NCI-H526 treated with DMSO at 0.1 percent for 48 hours (cell line): ENCODE measurements at regions not wholly inside any gene's neighbourhood (a gene's known extent, or its start where the extent isn't known, plus 50 kb on each side); places are given as distances from the start of the nearest gene placed in this dataset.
"Not testable (repeated sequence)": the region's sequence is repeated elsewhere in the genome, so short reads cannot be mapped to it uniquely, and the experiment has no call there.

ENCODE experiments used
- DNase-seq: peaks from one replicate; lab custom pipeline; 2025; lab: John Stamatoyannopoulos, UW

DNA sequence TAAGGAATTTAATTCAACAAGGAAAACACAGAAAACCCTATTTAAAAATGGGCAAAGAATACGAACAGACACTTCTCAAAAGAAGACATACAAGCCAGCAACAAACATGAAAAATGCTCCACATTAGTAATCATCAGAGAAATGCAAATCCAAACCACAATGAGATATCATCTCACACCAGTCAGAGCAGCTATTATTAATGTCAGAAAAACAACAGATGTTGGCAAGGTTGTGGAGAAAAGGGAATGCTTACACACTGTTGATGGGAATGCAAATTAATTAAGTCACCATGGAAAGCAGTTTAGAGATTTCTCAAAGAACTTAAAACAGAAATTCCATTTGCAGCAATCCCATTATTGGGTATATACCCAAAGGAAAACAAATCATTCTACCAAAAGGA is 55.2 kb downstream of the GCC1 start:
- peak; percentile 9 for DNase-seq

DNA sequence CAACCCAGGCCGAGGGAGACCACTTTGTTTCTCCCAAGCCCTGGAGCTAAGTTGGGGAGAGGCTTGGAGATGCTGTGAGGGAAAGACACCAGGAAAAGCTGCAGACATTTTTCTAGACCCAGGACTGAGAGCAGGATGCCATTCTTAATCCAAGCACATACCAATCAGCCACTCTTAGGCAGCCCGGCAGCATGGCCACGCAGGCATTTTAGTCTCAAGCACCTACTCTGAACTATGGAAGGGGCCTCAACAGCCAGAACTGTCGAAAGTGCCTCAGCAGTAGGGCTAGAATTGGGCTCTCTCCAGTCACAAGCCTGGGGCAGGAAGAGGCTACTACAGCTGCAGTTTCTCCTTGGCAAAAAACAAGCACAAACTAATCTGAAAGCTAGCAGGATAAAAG is 57.8 kb downstream of the GCC1 start:
- no peak for DNase-seq

DNA sequence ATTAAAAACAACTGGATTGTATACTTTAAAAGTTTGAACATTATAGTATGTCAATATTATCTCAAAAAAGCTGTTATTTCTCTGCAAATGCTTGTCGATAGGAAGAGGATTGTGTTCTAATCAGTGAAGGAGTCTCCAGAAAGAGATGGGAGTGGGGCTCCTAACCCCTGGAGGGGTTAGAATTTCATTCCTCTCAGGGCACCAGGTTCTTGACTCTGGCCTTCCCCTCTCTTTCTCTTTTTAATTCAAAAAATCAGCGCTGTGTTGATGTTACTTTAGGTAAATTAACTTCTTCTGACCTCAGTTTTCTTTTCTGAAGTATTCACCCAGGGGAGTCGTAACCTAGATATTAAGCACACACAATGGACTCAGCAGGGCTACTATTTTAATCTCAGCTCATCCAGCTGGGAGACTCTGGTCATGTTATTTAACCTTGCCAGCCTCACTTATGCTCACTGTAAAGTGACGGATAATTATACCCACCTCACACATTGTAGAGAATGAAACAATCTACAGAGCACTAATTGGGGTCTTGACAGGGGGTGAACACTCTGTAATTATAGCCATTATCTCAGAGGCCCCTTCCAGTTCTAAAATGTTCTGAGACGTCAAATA is 59.4 kb downstream of the GCC1 start:
- DNase-seq: no peak

DNA sequence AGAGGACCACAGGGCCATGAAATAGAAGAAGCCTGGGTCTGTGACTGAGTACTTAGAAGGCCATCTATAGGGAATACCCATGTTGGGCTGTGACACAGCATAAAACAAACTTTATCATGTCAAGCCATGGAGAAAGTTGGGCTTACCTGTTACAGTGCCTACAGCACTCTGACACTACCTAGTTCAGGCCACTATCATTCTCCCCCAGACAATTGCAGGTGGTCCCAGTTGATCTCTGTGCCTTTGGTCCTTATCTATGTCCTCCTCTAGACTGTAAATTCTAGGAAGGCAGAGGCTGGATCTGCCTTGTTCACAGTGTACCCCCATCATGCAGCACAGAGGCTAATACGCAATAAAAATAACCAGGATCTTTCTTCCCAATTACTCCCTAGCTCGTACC is 69.1 kb downstream of the GCC1 start:
- DNase-seq: no peak

DNA sequence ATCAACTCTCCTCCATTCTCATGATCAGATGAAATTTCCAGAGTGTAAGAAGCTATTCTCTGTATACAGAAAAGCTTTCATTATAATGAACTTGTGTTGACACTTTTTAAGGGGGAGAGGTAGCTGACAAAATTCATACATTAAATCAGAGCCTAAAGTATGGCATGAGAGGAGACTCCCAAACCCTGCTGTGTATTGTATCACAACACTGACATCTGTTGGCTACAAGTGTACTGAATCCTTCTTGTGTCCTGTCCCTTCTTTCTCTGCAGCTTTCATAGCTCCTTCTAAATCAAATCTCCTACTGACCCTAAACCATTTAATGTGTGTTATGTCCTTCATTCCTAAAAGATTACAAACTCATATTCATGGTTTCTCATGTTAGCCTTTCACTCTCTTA is 70.9 kb downstream of the GCC1 start:
- peak; percentile 43 for DNase-seq

DNA sequence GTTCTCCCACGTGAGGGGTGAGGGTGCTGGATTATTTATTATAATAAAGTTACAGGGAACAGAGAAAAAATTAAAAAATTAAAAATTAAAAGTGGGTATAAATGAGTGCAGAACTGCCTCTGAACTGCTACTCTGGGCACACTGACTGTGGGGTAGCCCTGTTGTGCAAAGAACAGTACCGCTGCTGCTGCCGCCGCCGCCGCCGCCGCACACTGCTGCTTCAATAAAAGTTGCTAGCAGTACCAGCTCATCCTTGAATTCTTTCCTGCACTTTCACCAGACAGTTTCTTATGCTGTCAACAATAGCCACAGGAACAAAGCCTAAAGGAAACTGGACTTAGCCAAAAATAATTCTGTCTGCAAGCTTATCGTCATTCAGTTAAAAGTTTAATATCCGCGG is 72.1 kb downstream of the GCC1 start:
- no peak for DNase-seq

DNA sequence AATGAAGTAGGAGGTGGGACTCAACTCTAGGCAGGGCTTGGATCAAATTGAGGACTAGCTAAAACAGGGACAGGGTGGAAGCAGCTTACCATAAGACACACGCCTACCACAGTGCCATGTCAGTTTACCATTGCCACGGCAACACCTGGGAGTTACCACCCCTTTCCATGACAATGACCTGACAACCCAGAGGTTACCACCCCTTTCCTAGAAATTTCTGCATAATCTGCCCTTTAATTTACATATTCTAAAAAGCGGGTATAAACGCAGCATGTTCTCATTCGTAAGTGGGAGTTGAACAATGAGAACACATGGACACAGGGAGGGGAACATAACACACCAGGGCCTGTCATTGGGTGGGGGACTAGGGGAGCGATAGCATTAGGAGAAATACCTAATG is 72.7 kb downstream of the GCC1 start:
- DNase-seq: no peak

DNA sequence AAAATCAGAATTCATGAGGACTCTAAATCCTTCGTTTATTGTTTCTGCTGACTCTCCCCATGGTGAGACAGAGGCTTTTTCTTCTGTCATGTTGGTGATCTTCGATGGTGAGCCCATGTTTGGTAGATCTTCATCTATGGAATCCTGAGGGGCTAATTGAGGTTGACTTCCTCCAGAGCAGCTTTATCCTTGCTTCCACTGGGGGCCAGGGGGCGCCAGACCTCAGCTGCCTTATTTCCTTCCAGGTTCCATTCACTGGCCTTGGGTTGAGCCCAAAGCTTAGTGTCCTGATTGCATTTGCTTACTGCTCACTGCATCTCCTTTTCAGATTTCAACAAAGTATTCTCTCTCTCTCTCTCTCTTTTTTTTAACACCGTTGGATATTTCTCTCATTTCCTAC is 80.7 kb downstream of the GCC1 start:
- DNase-seq: no peak

DNA sequence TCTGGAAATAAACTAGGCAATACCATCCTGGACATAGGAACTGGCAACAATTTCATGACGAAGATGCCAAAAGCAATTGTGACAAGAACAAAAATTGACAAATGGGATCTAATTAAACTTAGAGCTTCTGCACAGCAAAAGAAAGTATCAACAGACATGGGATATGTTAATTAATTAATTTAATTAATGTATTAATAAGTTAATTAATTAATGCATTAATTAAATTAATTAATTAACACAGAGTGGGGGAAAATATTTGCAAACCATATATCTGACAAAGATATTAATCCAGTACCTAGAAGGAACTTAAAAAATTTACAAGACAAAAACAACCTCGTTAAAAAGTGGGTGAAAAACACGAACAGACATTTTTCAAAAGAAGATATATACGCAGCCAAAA is 83.6 kb downstream of the GCC1 start:
- no peak for DNase-seq

DNA sequence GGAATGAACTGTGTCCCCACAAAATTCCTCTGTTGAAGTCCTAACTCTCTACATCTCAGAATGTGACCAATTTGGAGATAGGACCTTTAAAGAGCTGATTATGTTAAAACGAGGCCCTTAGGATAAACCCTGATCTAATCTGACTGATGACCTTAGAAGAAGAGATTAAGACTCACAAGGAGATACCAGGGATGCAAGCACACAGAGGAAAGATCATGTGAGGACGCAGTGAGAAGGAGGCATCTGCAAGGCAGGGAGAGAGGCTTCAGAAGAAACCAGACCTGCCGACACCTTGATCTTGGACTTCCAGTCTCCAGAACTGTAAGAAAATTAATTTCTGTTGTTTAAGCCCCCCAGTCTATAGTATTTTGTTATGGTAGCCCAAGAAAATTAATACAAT is 94.9 kb upstream of the ZNF800 start:
- no peak for DNase-seq

DNA sequence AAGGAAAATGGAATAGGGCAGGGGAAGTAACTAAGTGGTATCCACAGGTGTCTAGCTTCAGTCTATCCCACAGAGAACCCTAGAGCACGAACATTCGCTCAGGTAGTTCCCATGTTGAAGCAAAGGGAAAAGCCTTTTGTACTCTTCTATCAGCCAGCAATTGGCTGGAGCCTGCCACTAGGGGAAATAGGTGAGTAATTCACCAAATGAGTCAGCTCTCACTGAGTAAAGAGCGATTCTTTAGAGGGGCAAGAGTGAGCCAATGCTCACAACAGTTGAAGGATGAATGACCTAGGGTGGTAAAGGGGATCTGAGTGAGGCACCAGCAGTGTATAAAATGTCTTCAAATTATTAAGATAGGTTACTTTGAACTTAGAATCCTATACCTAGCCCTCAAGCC is 94.1 kb upstream of the ZNF800 start:
- DNase-seq: no peak

DNA sequence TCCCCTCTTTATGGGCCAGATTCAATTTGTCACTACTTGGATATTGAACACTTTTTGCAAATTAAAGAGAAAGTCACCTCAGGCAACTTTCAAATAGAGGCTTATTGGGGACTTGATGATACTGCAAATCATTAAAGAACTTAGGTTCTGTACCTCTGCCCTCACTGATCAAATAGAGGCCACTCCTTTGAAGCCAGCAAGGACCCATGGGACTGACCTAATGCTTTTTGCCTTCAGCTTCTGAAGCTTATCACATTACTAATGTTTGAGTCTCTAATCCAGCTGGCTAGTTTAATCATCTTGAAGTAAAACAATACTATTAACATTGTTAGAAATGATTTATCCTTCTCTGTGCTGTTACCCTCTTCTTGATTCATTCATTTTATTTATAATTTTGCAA is 93.0 kb upstream of the ZNF800 start:
- DNase-seq: no peak

DNA sequence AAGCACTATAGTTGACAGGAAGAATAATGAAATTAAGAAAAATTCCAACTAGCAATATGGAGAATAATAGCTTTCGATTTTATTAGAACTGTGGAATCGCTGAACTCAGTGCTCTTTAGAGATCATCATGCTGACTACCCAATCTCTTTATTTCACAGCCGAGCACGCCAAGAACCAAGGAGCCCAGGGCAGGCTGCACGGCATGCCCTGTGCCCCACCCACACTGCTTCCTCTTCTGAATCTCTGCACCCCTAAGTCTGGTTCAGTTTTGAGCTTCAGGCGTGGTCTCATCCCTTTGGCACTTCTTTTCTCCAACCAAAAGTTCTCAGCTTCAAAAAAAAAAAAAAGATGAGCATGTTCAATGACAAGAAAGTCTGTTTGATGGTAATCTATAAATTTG is 92.4 kb upstream of the ZNF800 start:
- no peak for DNase-seq

DNA sequence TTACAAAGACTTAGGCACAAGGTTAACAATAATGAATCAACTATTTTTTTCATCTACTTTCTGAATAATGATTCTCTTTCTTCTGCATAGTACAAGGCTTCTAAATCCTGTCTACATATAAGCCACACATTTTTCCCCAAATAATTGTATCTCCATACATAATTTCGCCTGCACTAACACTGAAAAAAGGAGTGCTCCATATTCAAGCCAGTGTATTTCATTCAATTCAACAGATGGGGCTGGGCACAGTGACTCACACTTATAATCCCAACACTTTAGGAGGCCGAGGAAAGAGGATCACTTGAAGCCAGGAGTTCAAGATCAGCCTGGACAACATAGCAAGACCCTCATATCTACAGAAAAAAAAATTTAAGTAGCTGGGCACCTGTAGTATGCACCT is 86.0 kb upstream of the ZNF800 start:
- no peak for DNase-seq

DNA sequence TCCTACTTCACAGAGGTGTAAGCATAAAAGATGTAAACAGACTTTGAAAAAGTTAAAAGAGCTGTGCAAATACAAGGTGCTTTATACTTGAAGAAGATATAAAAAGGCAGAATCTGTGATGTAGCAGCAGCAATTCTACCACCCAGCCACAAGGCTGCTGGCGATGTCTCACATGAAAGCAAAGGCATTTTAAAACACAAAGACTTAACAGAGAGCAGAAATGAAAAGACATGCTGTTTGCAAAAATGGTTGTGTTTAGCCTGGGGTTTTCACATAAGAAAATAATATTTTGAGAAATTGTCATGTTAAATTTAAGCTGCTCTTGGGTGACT is 85.5 kb upstream of the ZNF800 start:
- no peak for DNase-seq

DNA sequence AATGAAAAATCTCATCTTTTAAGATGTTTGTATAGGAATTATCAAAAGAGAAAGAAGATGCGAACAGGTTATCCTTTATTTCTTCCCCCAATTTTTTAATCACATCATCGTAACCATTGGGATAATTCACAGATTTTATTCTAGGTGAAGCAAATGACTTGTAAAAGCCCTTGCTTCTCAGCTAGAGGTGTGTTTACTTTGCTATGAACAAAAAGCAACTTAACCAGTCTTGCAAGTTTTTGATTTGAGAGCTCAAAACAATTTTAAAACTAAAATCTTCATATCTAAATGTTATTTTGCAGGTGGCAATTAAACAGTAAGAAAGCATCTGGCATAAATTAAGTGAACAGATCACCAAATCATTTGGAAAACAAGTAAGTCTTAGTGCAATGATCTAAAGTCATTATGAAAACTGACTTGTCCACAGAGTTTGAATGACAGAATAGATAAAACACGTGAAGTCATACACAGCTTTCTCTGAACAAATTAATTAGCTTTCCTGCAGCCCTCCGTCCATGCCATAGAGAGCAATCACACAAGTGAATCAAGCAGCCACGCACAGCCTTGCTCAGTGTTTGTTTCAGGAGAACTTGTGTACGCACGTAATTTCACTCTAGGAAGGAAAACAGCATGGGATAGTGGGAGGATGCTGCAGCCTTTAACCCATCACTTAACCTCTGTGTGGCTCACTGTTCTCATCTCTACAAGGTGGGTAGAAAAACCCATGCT is 85.0 kb upstream of the ZNF800 start:
- no peak for DNase-seq

DNA sequence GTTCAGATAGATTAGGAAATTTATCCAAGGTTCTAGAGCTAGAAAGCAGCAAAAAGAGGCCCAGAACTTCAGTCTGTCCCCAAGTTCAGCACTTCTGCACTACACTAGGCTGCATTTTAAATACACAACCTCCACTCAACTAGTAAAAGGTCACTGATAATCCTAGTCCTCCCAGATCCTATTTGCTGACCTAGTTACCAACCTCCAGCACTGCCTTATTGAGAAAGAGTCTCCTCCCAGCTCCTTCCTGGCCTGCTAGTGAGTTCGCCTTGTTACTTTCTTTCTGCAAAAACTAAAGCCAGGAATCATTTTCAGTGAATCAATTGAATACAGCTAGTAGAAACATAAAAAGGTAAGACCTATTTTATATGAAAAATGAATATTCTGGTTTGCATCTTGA is 84.1 kb upstream of the ZNF800 start:
- DNase-seq: no peak

DNA sequence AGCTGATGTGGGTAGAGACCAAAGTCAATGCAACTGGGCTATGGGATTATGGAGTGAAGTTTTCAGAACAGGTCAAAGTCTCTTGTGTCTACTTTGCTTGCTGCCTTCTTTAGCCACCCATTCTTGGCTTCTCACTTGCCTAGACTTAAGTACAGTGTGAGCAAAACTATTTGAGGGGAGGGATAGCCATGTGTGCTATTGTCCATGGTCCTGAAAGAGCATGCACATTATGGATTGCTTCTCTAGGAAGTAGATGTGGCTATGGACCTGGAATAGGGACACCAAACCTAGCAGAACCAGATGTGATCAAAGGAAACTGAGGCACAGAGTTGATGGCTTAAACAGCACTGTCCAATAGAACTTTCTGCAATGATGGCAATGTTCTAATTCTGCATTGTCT is 81.9 kb upstream of the ZNF800 start:
- no peak for DNase-seq

DNA sequence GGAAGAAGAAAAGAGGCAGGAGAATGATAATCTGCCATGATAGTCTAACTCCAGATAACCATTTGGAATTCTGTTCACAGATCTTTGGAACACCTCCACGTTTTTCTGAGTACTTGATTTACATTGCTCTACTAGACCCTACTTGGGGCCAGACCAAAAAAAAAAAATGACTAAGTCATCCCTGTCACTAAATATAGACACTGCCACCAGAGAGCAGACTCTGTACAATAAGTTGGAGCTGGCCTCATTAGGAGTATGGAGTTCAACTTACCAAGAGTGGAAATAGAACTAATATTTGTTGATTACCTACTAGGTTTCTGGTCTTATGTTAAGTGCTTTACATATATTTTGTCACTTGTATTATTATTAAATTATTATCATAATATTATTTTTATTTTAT is 80.9 kb upstream of the ZNF800 start:
- no peak for DNase-seq

DNA sequence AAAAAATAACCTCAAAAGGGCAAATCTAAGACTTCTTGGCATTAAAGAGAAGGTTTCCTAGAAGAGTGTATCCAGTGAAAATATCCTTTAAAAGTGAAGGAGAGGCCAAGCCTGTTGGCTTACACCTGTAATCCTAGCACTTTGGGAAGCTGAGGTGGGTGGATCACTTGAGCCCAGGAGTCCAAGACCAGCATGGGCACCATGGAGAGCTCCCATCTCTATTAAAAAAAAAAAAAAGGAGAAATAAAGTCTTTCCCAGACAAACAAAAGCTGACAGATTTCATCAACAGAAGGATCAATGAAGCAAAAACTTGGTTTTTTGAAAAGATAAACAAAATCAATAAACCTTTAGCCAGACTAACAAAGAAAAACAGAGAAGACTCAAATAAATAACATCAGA is 67.6 kb upstream of the ZNF800 start:
- DNase-seq: no peak

DNA sequence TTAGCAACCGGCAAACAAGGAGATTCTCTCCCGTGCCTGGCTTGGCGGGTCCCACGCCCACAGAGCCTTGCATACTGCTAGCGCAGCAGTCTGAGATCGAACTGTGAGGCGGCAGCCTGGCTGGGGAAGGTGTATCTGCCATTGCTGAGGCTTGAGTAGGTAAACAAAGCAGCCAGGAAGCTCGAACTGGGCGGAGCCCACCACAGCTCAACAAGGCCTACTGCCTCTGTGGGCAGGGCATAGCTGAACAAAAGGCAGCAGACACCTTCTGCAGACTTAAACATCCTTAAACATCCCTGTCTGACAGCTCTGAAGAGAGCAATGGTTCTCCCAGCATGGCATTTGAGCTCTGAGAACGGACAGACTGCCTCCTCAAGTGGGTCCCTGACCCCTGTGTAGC is 58.8 kb upstream of the ZNF800 start:
- DNase-seq: not testable (repeated sequence)

DNA sequence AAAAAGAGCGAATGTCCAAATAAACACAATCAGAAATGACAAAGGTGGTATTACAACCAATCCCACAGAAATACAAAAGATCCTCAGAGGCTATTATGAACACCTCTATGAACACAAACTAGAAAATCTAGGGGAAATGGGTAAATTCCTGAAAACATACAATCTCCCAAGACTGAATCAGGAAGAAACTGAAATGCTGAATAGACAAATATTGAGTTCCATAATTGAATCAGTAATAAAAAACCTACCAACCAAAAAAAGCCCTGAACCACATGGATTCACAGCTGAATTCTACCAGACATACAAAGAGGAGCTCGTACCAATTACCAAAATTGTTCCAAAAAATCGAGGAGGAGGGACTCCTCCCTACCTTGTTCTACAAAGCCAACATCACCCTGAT is 56.1 kb upstream of the ZNF800 start:
- DNase-seq: no peak

DNA sequence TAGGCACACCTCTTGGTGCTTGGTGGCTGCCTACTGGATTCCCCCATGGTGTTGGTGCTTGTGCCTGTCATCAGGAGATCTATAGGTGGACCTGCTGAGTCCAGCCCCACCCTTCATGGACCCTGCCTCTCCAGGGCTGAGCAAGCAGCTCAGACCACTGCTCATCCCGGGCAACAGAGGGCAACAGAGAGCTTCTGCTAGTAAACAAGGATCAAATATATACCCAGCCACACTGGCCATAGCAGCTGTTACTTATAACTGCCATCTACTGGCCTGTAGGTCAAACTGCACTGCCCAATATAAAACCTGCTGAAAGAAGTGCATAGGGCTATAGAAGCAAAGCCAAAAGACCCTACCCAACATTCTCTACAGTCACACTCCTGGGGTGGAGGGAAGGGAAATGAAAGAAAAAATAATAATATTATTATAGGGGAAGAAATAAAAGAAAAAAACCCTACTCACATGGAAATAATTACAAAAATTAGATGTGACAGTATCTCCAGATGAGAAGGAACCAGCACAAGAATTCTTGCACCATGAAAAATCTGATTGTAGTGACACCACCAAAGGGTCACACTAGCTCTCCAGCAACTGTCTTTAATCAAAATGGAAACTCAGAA is 54.9 kb upstream of the ZNF800 start:
- DNase-seq: peak; percentile 35

DNA sequence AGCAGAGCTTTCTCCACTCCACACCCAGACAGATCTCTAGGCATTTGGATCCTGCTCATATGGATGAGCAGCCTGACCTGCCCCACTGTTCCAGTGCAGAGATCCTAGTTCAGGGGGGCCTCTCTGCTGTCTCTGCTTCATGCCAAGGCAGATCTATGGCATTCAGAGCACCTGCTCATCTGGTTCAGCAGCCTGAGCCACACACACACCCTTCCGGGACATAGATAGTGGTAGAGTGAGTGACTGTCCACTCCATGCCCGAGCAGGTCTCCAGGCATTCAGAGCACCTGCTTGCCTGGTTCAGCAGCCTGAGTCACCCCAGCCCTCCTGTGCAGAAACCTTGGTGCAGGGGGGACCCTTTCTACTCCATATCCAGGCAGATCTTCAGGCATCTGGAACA is 54.3 kb upstream of the ZNF800 start:
- no peak for DNase-seq
